MG63 (cell line): ENCODE measurements at regions not wholly inside any gene's neighbourhood (a gene's known extent, or its start where the extent isn't known, plus 50 kb on each side); places are given as distances from the start of the nearest gene placed in this dataset.

Source experiments
- DNase-seq: peaks from one replicate; pipeline ENCODE4 v3.0.0-alpha.2; 2020
- H3K27me3 ChIP-seq: fragments of 250-450 bp; sonication (Bioruptor Pico); 2 replicates; pipeline ENCODE4 v1.5.1; 2020; ENCODE audit warnings: mild to moderate bottlenecking, moderate library complexity
- H3K36me3 ChIP-seq: fragments of 250-450 bp; sonication (Bioruptor Pico); 2 replicates; pipeline ENCODE4 v1.5.1; 2020; ENCODE audit warnings: mild to moderate bottlenecking, moderate library complexity
- H3K4me3 ChIP-seq: fragments of 250-450 bp; sonication (Bioruptor Pico); 2 replicates; pipeline ENCODE4 v1.5.1; 2020; ENCODE audit warnings: mild to moderate bottlenecking, moderate library complexity
- H3K9me3 ChIP-seq: fragments of 250-450 bp; sonication (Bioruptor Pico); 2 replicates; pipeline ENCODE4 v1.5.1; 2020; ENCODE audit warnings: mild to moderate bottlenecking, moderate library complexity

GRCh38 chr16:86673090-86673955, 95.0 kb downstream of the FOXL1 start:
- DNase-seq: no peak
- H3K9me3 ChIP-seq: peaks cover 12% of the 10 kb centered on the region
- no peaks in the 10 kb centered on the region for H3K36me3 ChIP-seq
- H3K4me3 ChIP-seq: no peak overlapping the region
- H3K27me3 ChIP-seq: no peaks in the 10 kb centered on the region

- H3K9me3 ChIP-seq: peaks cover 15% of the 10 kb centered on the region
- H3K36me3 ChIP-seq: no peaks in the 10 kb centered on the region
- no peak overlapping the region for H3K4me3 ChIP-seq
- DNase-seq: no peak
- H3K27me3 ChIP-seq: no peaks in the 10 kb centered on the region
Observed at GRCh38 chr16:86673956-86674453, 95.7 kb downstream of the FOXL1 start.

- Histone ChIP-seq H3K27me3 (no peaks in the 10 kb centered on the region), H3K36me3 (no peaks in the 10 kb centered on the region)
- peak; percentile 88 for DNase-seq
Observed at GRCh38 chr16:86676254-86676670, 97.9 kb downstream of the FOXL1 start.

GRCh38 chr16:86679490-86679889, 101.1 kb downstream of the FOXL1 start:
- H3K4me3 ChIP-seq: no peak overlapping the region
- no peak for DNase-seq
- H3K27me3 ChIP-seq: no peaks in the 10 kb centered on the region
- no peaks in the 10 kb centered on the region for H3K36me3 ChIP-seq
- H3K9me3 ChIP-seq: peaks cover 10% of the 10 kb centered on the region

More at GRCh38 chr16:86676254-86676670, 97.9 kb downstream of the FOXL1 start:
- Histone ChIP-seq H3K9me3 (peaks cover 23% of the 10 kb centered on the region), H3K4me3 (no peak overlapping the region)

GRCh38 chr16:86680162-86680561, 101.8 kb downstream of the FOXL1 start:
- peaks cover 10% of the 10 kb centered on the region for H3K9me3 ChIP-seq
- H3K27me3 ChIP-seq: no peaks in the 10 kb centered on the region
- no peak overlapping the region for H3K4me3 ChIP-seq
- H3K36me3 ChIP-seq: no peaks in the 10 kb centered on the region
- peak; percentile 92 for DNase-seq

- no peak for DNase-seq
- H3K4me3 ChIP-seq: no peak overlapping the region
- no peaks in the 10 kb centered on the region for H3K36me3 ChIP-seq
- no peaks in the 10 kb centered on the region for H3K27me3 ChIP-seq
- H3K9me3 ChIP-seq: peaks cover 10% of the 10 kb centered on the region
Observed at GRCh38 chr16:86680661-86681030, 102.3 kb downstream of the FOXL1 start.

- DNase-seq: peak; percentile 87
- peaks cover 10% of the 10 kb centered on the region for H3K9me3 ChIP-seq
- H3K27me3 ChIP-seq: no peaks in the 10 kb centered on the region
- no peak overlapping the region for H3K4me3 ChIP-seq
- H3K36me3 ChIP-seq: no peaks in the 10 kb centered on the region
Observed at GRCh38 chr16:86681031-86681756, 102.8 kb downstream of the FOXL1 start.

- H3K36me3 ChIP-seq: no peaks in the 10 kb centered on the region
- DNase-seq: no peak
- peaks cover 10% of the 10 kb centered on the region for H3K9me3 ChIP-seq
- no peaks in the 10 kb centered on the region for H3K27me3 ChIP-seq
- H3K4me3 ChIP-seq: no peak overlapping the region
Observed at GRCh38 chr16:86681757-86682106, 103.4 kb downstream of the FOXL1 start.

- Histone ChIP-seq H3K27me3 (no peaks in the 10 kb centered on the region), H3K36me3 (no peaks in the 10 kb centered on the region), H3K4me3 (no peak overlapping the region), H3K9me3 (peaks cover 10% of the 10 kb centered on the region)
- DNase-seq: no peak
Observed at GRCh38 chr16:86682219-86682904, 104.0 kb downstream of the FOXL1 start.

- H3K9me3 ChIP-seq: peaks cover 10% of the 10 kb centered on the region
- no peak overlapping the region for H3K4me3 ChIP-seq
- no peaks in the 10 kb centered on the region for H3K27me3 ChIP-seq
- DNase-seq: no peak
- no peaks in the 10 kb centered on the region for H3K36me3 ChIP-seq
Observed at GRCh38 chr16:86683441-86684194, 105.3 kb downstream of the FOXL1 start.

GRCh38 chr16:86685076-86685475, 106.7 kb downstream of the FOXL1 start:
- Histone ChIP-seq H3K4me3 (no peak overlapping the region), H3K36me3 (no peaks in the 10 kb centered on the region), H3K27me3 (no peaks in the 10 kb centered on the region), H3K9me3 (0 out of 2 replicates have a peak, but pooled peaks cover 2% of the 10 kb centered on the region)
- no peak for DNase-seq

- DNase-seq: no peak
- H3K4me3 ChIP-seq: no peak overlapping the region
- H3K27me3 ChIP-seq: peaks cover 10% of the 10 kb centered on the region; the same call in 1 of the 2 replicates
- H3K9me3 ChIP-seq: 0 out of 2 replicates have a peak, but pooled peaks cover 2% of the 10 kb centered on the region
- H3K36me3 ChIP-seq: no peaks in the 10 kb centered on the region
Observed at GRCh38 chr16:86690970-86691369, 112.6 kb downstream of the FOXL1 start.

- H3K36me3 ChIP-seq: no peaks in the 10 kb centered on the region
- no peak for DNase-seq
- no peak overlapping the region for H3K4me3 ChIP-seq
- peaks cover 12% of the 10 kb centered on the region for H3K27me3 ChIP-seq
- 0 out of 2 replicates have a peak, but pooled peaks cover 2% of the 10 kb centered on the region for H3K9me3 ChIP-seq
Observed at GRCh38 chr16:86692426-86692825, 114.1 kb downstream of the FOXL1 start.

- Histone ChIP-seq H3K9me3 (0 out of 2 replicates have a peak, but pooled peaks cover 2% of the 10 kb centered on the region), H3K36me3 (no peaks in the 10 kb centered on the region), H3K4me3 (no peak overlapping the region), H3K27me3 (peaks cover 17% of the 10 kb centered on the region)
- DNase-seq: no peak
Observed at GRCh38 chr16:86693033-86693432, 114.7 kb downstream of the FOXL1 start.

GRCh38 chr16:86697715-86698114, 119.4 kb downstream of the FOXL1 start:
- Histone ChIP-seq H3K9me3 (no peaks in the 10 kb centered on the region), H3K4me3 (no peak overlapping the region), H3K27me3 (peaks cover 17% of the 10 kb centered on the region), H3K36me3 (no peaks in the 10 kb centered on the region)
- no peak for DNase-seq
